ENCODE measurements at regions not wholly inside any gene's neighbourhood (a gene's known extent, or its start where the extent isn't known, plus 50 kb on each side); places are given as distances from the start of the nearest gene placed in this dataset.

GRCh38 chr4:153151535-153152455 is 52.4 kb upstream of the TRIM2 start:
- peaks cover 31% of the 10 kb centered on the region for H3F3A ChIP-seq (ENCODE audit: low read depth)
- peaks cover 63% of the 10 kb centered on the region for H3K27me3 ChIP-seq
- peaks cover 14% of the 10 kb centered on the region for H3K27me3 Mint-ChIP-seq (ENCODE audit: insufficient read depth, low read depth)
- H3K36me3 Mint-ChIP-seq, result no peaks in the 10 kb centered on the region
- H3K27ac Mint-ChIP-seq, result peak overlapping the region; percentile 95
- peaks cover 10% of the 10 kb centered on the region for H4K20me1 ChIP-seq (ENCODE audit: low read depth)
- H3K9me3 ChIP-seq (ENCODE audit: low read depth), result no peaks in the 10 kb centered on the region
- H3K4me2 ChIP-seq, result peak overlapping the region; percentile 81
- TF ChIP-seq CTCF (IDR thresholded peaks at IDR 0.05) (no peak), EZH2 (IDR thresholded peaks at IDR 0.05) (no peak), EZH2phosphoT487 (IDR thresholded peaks at IDR 0.05) (no peak)
- no peak overlapping the region for H3K27ac ChIP-seq
- no peak overlapping the region for H2AFZ ChIP-seq (replicated peaks)
- no peak overlapping the region for H3K9ac ChIP-seq
- H3K36me3 ChIP-seq, result no peaks in the 10 kb centered on the region
- peak; percentile 97 for DNase-seq (ENCODE audit: low spot score)
- peaks cover 32% of the 10 kb centered on the region for H3K4me1 ChIP-seq
- H3K79me2 ChIP-seq (ENCODE audit: low read depth), result no peaks in the 10 kb centered on the region
- H3K4me1 Mint-ChIP-seq, result peaks cover 64% of the 10 kb centered on the region
- H3K4me3 ChIP-seq, result peak overlapping the region; percentile 55
- H3K4me3 Mint-ChIP-seq, result peak overlapping the region; percentile 93
- no peaks in the 10 kb centered on the region for H3K9me3 Mint-ChIP-seq

- Histone ChIP-seq H3K4me2 (peak overlapping the region; percentile 81), H2AFZ (replicated peaks) (peak overlapping the region; percentile 51), H3K36me3 (no peaks in the 10 kb centered on the region), H3F3A (ENCODE audit: low read depth) (peaks cover 31% of the 10 kb centered on the region), H3K27me3 (peaks cover 72% of the 10 kb centered on the region), H3K79me2 (ENCODE audit: low read depth) (no peaks in the 10 kb centered on the region), H4K20me1 (ENCODE audit: low read depth) (peaks cover 10% of the 10 kb centered on the region), H3K9me3 (ENCODE audit: low read depth) (no peaks in the 10 kb centered on the region), H3K4me1 (peaks cover 32% of the 10 kb centered on the region), H3K27ac (no peak overlapping the region), H3K4me3 (peak overlapping the region; percentile 55), H3K9ac (no peak overlapping the region)
- Mint-ChIP-seq H3K27me3 (ENCODE audit: insufficient read depth, low read depth) (peaks cover 14% of the 10 kb centered on the region), H3K4me3 (peak overlapping the region; percentile 93), H3K36me3 (no peaks in the 10 kb centered on the region), H3K9me3 (no peaks in the 10 kb centered on the region), H3K27ac (peak overlapping the region; percentile 97), H3K4me1 (peaks cover 63% of the 10 kb centered on the region)
- peak; percentile 40 for DNase-seq (ENCODE audit: low spot score)
- TF ChIP-seq EZH2phosphoT487 (IDR thresholded peaks at IDR 0.05) (peak; percentile 48), CTCF (IDR thresholded peaks at IDR 0.05) (no peak), EZH2 (IDR thresholded peaks at IDR 0.05) (peak; percentile 89)
Measured at GRCh38 chr4:153152501-153153338, 51.5 kb upstream of the TRIM2 start.

- Histone ChIP-seq H3K9ac (no peak overlapping the region), H3K27ac (no peak overlapping the region)
- peaks cover 67% of the 10 kb centered on the region for H3K4me1 Mint-ChIP-seq
Measured at GRCh38 chr4:153153339-153153871, 50.8 kb upstream of the TRIM2 start.

More at GRCh38 chr4:153153339-153153871, 50.8 kb upstream of the TRIM2 start:
- peak overlapping the region; percentile 55 for H3K4me3 ChIP-seq
- H3K4me2 ChIP-seq, result peak overlapping the region; percentile 81
- Mint-ChIP-seq H3K9me3 (no peaks in the 10 kb centered on the region), H3K36me3 (no peaks in the 10 kb centered on the region), H3K27ac (peak overlapping the region; percentile 97), H3K27me3 (ENCODE audit: insufficient read depth, low read depth) (peaks cover 14% of the 10 kb centered on the region), H3K4me3 (peak overlapping the region; percentile 93)
- H3K36me3 ChIP-seq, result no peaks in the 10 kb centered on the region
- TF ChIP-seq EZH2 (IDR thresholded peaks at IDR 0.05) (peak; percentile 70), EZH2phosphoT487 (IDR thresholded peaks at IDR 0.05) (no peak)
- H3K27me3 ChIP-seq, result peaks cover 79% of the 10 kb centered on the region
- no peaks in the 10 kb centered on the region for H3K79me2 ChIP-seq (ENCODE audit: low read depth)
- no peaks in the 10 kb centered on the region for H3K9me3 ChIP-seq (ENCODE audit: low read depth)
- H2AFZ ChIP-seq (replicated peaks), result peak overlapping the region; percentile 51
- peak; percentile 85 for DNase-seq (ENCODE audit: low spot score)
- peaks cover 31% of the 10 kb centered on the region for H3F3A ChIP-seq (ENCODE audit: low read depth)
- peaks cover 32% of the 10 kb centered on the region for H3K4me1 ChIP-seq
- H4K20me1 ChIP-seq (ENCODE audit: low read depth), result peaks cover 10% of the 10 kb centered on the region

Data from neural progenitor cell (in vitro differentiated cells).